GM19324 (cell line): ENCODE measurements at regions not wholly inside any gene's neighbourhood (a gene's known extent, or its start where the extent isn't known, plus 50 kb on each side); places are given as distances from the start of the nearest gene placed in this dataset.
"Not testable (repeated sequence)": the region's sequence is repeated elsewhere in the genome, so short reads cannot be mapped to it uniquely, and the experiment has no call there.

Source experiments
- ATAC-seq: cut with Tn5 transposase; IDR thresholded peaks from one replicate; pipeline ENCODE4 v1.9.1; 2021; ENCODE audit warnings: mild to moderate bottlenecking, moderate library complexity; ENCODE audit not compliant: unreplicated experiment, low FRiP score

GRCh38 chr2:183867206-183867605 lies 731.1 kb upstream of the ZNF804A start:
- ATAC-seq: no peak

- no peak for ATAC-seq
These were observed 730.2 kb upstream of the ZNF804A start for GRCh38 chr2:183868153-183868552.

DNA sequence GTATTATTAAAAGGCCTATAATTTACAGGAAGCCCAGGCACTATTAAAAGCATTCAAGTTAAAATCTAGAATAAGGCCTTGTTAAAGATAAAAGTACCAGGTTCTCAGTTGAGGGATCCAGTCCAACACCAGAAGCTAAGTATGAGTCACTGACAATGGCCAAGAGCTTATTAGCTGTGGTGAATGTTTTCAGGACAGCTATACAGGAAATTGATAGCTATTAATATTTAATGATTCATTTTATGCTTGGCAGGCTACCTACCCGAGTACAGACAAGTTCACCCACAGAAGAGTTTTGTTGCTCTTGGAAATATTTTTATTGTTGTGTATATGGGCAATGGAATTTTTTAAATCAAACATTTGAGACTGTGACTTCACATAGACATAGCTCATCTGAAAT lies 729.6 kb upstream of the ZNF804A start:
- no peak for ATAC-seq

- ATAC-seq: no peak
These were observed 726.2 kb upstream of the ZNF804A start for GRCh38 chr2:183872131-183872530.

DNA sequence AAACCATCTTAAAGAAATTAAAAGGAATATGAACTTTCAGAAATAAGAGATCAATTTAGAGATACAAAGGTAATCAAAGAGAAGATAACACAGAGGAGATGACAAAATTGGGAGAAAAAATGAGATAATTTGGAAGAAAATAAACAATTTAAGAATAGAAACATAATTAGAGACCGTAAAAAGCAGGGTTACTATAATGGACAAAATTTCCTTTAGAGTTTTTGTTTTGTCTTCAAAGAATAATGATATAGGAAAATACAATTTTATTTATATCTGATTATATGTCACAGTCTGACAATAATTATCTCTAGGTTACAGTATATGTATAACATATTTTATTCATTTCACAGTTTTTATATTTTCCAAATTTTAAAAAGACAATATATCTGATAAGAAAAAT lies 716.4 kb upstream of the ZNF804A start:
- ATAC-seq: no peak

GRCh38 chr2:183892315-183892941 lies 705.9 kb upstream of the ZNF804A start:
- no peak for ATAC-seq

GRCh38 chr2:183898641-183899040 lies 699.7 kb upstream of the ZNF804A start:
- ATAC-seq: no peak

GRCh38 chr2:183901931-183902330 lies 696.4 kb upstream of the ZNF804A start:
- ATAC-seq: no peak

GRCh38 chr2:183903026-183903425 lies 695.3 kb upstream of the ZNF804A start:
- ATAC-seq: no peak

DNA sequence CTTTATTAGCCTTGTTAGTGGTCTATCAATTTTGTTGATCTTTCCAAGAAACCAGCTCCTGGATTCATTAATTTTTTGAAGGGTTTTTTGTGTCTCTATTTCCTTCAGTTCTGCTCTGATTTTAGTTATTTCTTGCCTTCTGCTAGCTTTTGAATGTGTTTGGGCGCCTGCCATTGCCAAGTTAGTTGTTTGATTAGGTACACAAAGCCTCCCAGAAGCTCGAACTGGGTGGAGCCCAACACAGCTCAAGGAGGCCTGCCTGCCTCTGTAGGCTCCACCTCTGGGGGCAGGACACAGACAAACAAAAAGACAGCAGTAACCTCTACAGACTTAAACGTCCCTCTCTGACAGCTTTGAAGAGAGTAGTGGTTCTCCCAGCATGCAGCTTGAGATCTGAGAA lies 682.3 kb upstream of the ZNF804A start:
- not testable (repeated sequence) for ATAC-seq

GRCh38 chr2:183919167-183919566 lies 679.2 kb upstream of the ZNF804A start:
- ATAC-seq: no peak

GRCh38 chr2:183919926-183920325 lies 678.4 kb upstream of the ZNF804A start:
- ATAC-seq: no peak

DNA sequence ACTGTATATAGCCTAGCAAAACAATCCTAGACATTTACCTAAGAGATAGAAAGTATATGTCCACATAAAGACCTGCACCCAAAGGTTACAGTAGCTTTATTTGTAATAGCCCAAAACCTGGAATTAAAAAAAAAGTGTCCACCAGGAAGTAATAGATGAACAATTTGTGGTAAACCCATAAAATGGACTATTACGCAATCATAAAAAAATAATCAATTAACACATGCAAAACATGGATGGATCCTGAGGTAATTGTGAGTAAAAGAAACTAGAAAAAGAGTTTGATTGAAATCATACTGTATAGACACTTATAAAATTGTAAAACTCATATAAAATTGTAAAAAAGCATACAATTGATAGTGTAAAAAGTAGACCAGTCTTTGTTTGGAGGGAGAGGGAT lies 673.0 kb upstream of the ZNF804A start:
- no peak for ATAC-seq

DNA sequence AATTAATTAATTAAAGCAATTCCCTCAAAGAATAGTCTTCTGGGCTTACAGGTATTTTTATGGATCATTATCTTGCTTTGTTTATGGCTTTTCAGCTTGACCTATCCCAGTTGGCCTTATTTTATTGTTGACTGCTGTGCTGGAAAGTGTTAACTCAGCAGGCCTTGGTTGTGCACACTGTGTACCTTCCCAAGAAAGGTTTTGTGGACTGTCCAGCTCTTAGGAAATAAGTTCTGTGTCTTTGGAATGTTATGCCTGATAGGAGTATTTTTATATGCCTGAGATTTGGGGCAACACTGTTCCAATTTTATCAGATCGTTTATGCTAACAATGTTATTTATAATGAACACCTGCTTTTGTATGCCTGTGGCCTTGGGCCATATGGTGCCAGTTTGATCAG lies 671.9 kb upstream of the ZNF804A start:
- ATAC-seq: no peak

GRCh38 chr2:183927406-183928325 lies 670.7 kb upstream of the ZNF804A start:
- ATAC-seq: no peak

- ATAC-seq: no peak
These were observed 663.3 kb upstream of the ZNF804A start for GRCh38 chr2:183935005-183935404.

DNA sequence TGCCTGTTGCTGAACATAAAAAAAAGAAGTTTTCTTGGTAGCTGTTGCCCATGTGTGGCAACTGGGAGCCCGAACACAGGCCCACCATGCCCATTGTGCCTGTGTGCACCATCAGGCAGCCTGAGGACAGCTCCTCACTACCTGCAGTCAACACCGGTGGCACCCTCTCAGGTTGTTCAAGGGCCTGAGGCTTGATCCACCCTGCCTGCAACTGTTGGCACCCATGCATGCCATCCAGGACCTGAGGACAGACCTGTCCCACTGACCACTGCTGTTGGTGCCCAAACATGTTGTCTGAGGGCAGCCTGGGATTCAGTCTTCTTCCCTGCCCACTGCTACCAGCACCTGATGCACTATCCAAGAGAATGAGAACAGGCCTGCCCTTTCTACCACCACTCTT lies 661.1 kb upstream of the ZNF804A start:
- no peak for ATAC-seq

DNA sequence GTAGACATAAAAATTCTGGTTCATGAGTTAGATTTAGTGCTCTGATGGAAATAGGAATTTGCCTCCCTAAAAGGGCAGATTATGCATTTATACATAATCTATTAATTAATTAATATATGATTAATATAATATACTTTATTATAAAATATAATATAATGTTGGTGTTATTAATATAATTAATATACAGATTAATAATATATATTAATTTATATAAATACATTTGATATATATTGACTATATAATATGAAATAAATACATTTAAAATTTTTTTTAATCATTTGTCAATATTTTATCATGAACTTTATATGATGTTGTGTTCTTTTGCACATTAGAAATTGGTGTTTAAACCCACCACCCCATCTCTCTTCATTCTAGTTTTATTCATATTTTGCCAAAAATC lies 652.1 kb upstream of the ZNF804A start:
- ATAC-seq: no peak

- ATAC-seq: no peak
These were observed 649.5 kb upstream of the ZNF804A start for GRCh38 chr2:183948861-183949260.

- no peak for ATAC-seq
These were observed 647.7 kb upstream of the ZNF804A start for GRCh38 chr2:183950673-183951072.

- no peak for ATAC-seq
These were observed 646.7 kb upstream of the ZNF804A start for GRCh38 chr2:183951630-183952029.

DNA sequence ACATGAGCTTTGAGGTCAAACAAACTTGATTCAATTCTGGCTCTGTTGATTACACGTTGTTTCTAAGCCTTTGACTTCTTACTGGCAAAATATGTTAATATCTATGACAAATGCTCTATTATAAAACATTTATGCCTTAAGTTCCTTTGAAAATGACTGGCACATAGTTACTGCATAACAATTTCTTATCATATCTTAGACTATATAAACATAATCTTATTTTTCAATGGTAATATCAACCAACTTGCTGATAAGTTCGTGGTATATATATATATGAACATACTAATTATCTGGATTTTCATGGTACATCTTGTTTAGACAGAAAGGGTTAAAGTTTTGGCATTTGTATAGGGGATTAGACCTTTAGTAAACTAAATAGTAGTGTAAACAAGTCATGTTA lies 645.6 kb upstream of the ZNF804A start:
- ATAC-seq: no peak
